ENCODE measurements at regions not wholly inside any gene's neighbourhood (a gene's known extent, or its start where the extent isn't known, plus 50 kb on each side); places are given as distances from the start of the nearest gene placed in this dataset.

GRCh38 chr1:81151206-81151605 lies 649.5 kb upstream of the ADGRL2 start:
- no peak for TF ChIP-seq EZH2 (IDR thresholded peaks at IDR 0.05; ENCODE audit: borderline replicate concordance, low read length)
- no peak for TF ChIP-seq CTCF (IDR thresholded peaks at IDR 0.05; ENCODE audit: low read length)
